Body of pancreas (tissue), 4 donors: ENCODE measurements at regions not wholly inside any gene's neighbourhood (a gene's known extent, or its start where the extent isn't known, plus 50 kb on each side); places are given as distances from the start of the nearest gene placed in this dataset.

Experiments used
- ATAC-seq: fragments of 150-250 bp; one replicate; pipeline ENCODE4 v1.9.1; 2016
- DNase-seq, 4 donors: peaks; one replicate each; pipeline ENCODE4 v3.0.0-alpha.2; 2019
- H3K27ac ChIP-seq, 4 donors: fragments of 200-600 bp; sonication (generic); 1 replicate in 3 of 4; 2 replicates in 1 of 4; pipeline versions ENCODE4 v1.5.1 to v1.6.1; 2016 to 2019; ENCODE audit warnings: mild to moderate bottlenecking in 1 of 4, mixed read lengths in 1 of 4, moderate library complexity in 1 of 4
- H3K27me3 ChIP-seq, 2 donors: fragments of 200-600 bp; sonication (generic); one replicate each; pipeline ENCODE4 v1.6.0; 2016; ENCODE audit warnings: mild to moderate bottlenecking in 1 of 2
- H3K36me3 ChIP-seq, 2 donors: fragments of 200-600 bp; sonication (generic); replicated peaks in 1 of 2; 2 replicates each; pipeline ENCODE4 v1.5.1; 2016; ENCODE audit warnings: low read depth in 2 of 2; ENCODE audit not compliant: insufficient read depth in 1 of 2
- H3K4me1 ChIP-seq: fragments of 200-600 bp; sonication (generic); one replicate; pipeline ENCODE4 v1.6.0; 2016
- H3K4me3 ChIP-seq, 2 donors: fragments of 200-600 bp; sonication (generic); 1 replicate in 1 of 2; 2 replicates in 1 of 2; pipeline ENCODE4 v1.5.1; 2016 to 2019
- H3K9me3 ChIP-seq, 3 donors: fragments of 200-600 bp; sonication (generic); 1 replicate in 2 of 3; 2 replicates in 1 of 3; pipeline ENCODE4 v1.5.1; 2016
- CTCF ChIP-seq, 7 experiments: fragments of 450-650 bp in 4 of 7; fragments of 200-600 bp in 3 of 7; sonication (generic) in 3 of 7; IDR thresholded peaks; one replicate each; pipeline ENCODE4 v1.5.1; 2016 to 2019; ENCODE audit warnings: antibody characterized with exemption in 7 of 7
- POLR2A ChIP-seq, 3 donors: fragments of 450-650 bp; IDR thresholded peaks; one replicate each; pipeline ENCODE4 v1.6.1; 2016; ENCODE audit warnings: antibody characterized with exemption in 3 of 3, mild to moderate bottlenecking in 2 of 3
- WGBS, 2 donors: methylation state at CpG; one replicate each; pipeline ENCODE4 v1.1.5; 2017; 5-methylcytosine and 5-hydroxymethylcytosine counted together
- intact Hi-C: fragments of 100-400 bp; cut with DNase I; formaldehyde crosslinking; loops from one replicate; pipeline ENCODE4 v1.15.1; 2023

GRCh38 chr21:18771845-18772380 lies 368.3 kb upstream of the TMPRSS15 start:
- DNase-seq (no peak), ATAC-seq (no peak)
- H3K4me1 ChIP-seq, result no peaks in the 10 kb centered on the region
- intact Hi-C loops, result no loop called here
- WGBS, 2 donors, result 54 to 60% methylated on average over 4 of the region's 4 CpGs
- H3K36me3 ChIP-seq, result no peaks in the 10 kb centered on the region
- no peaks in the 10 kb centered on the region for H3K27me3 ChIP-seq
- no peaks in the 10 kb centered on the region for H3K9me3 ChIP-seq
- H3K27ac ChIP-seq, result no peak overlapping the region
- TF ChIP-seq CTCF (IDR thresholded peaks at IDR 0.05), result no peak
- TF ChIP-seq POLR2A (IDR thresholded peaks at IDR 0.05), result no peak
- H3K4me3 ChIP-seq, result no peak overlapping the region

- WGBS, 2 donors, result 22 to 28% methylated on average over 2 of the region's 2 CpGs
- no peak for ATAC-seq
- no peaks in the 10 kb centered on the region for H3K27me3 ChIP-seq
- no peak overlapping the region for H3K4me3 ChIP-seq
- intact Hi-C loops, result no loop called here
- no peaks in the 10 kb centered on the region for H3K4me1 ChIP-seq
- no peaks in the 10 kb centered on the region for H3K9me3 ChIP-seq
- DNase-seq, result no peak
- no peaks in the 10 kb centered on the region for H3K36me3 ChIP-seq
- no peak overlapping the region for H3K27ac ChIP-seq
- TF ChIP-seq CTCF (IDR thresholded peaks at IDR 0.05) (no peak), POLR2A (IDR thresholded peaks at IDR 0.05) (no peak)
Measured at GRCh38 chr21:18772404-18772803, 368.8 kb upstream of the TMPRSS15 start.

- 34 to 38% methylated on average over 2 of the region's 2 CpGs for WGBS, 2 donors
Measured at GRCh38 chr21:18772897-18773296, 369.3 kb upstream of the TMPRSS15 start.

GRCh38 chr21:18776936-18777335 lies 373.4 kb upstream of the TMPRSS15 start:
- no peaks in the 10 kb centered on the region for H3K4me1 ChIP-seq
- TF ChIP-seq POLR2A (IDR thresholded peaks at IDR 0.05) (no peak), CTCF (IDR thresholded peaks at IDR 0.05) (no peak)
- no peaks in the 10 kb centered on the region for H3K27me3 ChIP-seq
- intact Hi-C loops, result no loop called here
- H3K9me3 ChIP-seq, result no peaks in the 10 kb centered on the region
- no peak overlapping the region for H3K4me3 ChIP-seq
- ATAC-seq (no peak), DNase-seq (no peak)
- no peak overlapping the region for H3K27ac ChIP-seq
- 55 to 65% methylated on average over 4 of the region's 4 CpGs for WGBS, 2 donors
- H3K36me3 ChIP-seq, result no peaks in the 10 kb centered on the region

More at GRCh38 chr21:18772897-18773296, 369.3 kb upstream of the TMPRSS15 start:
- Histone ChIP-seq H3K27me3 (no peaks in the 10 kb centered on the region), H3K9me3 (no peaks in the 10 kb centered on the region), H3K4me3 (no peak overlapping the region), H3K36me3 (no peaks in the 10 kb centered on the region), H3K4me1 (no peaks in the 10 kb centered on the region), H3K27ac (no peak overlapping the region)
- DNase-seq (no peak), ATAC-seq (no peak)
- TF ChIP-seq CTCF (IDR thresholded peaks at IDR 0.05) (no peak), POLR2A (IDR thresholded peaks at IDR 0.05) (no peak)
- intact Hi-C loops, result no loop called here

GRCh38 chr21:18782721-18783120 lies 379.1 kb upstream of the TMPRSS15 start:
- no peak overlapping the region for H3K4me3 ChIP-seq
- WGBS, 2 donors, result 4 to 10% methylated on average over 1 of the region's 1 CpG
- DNase-seq, result no peak
- H3K27me3 ChIP-seq, result no peaks in the 10 kb centered on the region
- intact Hi-C loops, result no loop called here
- no peaks in the 10 kb centered on the region for H3K9me3 ChIP-seq
- H3K4me1 ChIP-seq, result no peaks in the 10 kb centered on the region
- no peak for TF ChIP-seq CTCF (IDR thresholded peaks at IDR 0.05)
- no peak for TF ChIP-seq POLR2A (IDR thresholded peaks at IDR 0.05)
- no peak for ATAC-seq
- H3K27ac ChIP-seq, result no peak overlapping the region
- H3K36me3 ChIP-seq, result no peaks in the 10 kb centered on the region
